ENCODE measurements at regions not wholly inside any gene's neighbourhood (a gene's known extent, or its start where the extent isn't known, plus 50 kb on each side); places are given as distances from the start of the nearest gene placed in this dataset.

GRCh38 chr2:220310451-220310861, 683.0 kb downstream of the SLC4A3 start:
- Histone ChIP-seq H3K4me1 (ENCODE audit: low read depth) (no peaks in the 10 kb centered on the region), H3K27me3 (no peaks in the 10 kb centered on the region), H3K36me3 (no peaks in the 10 kb centered on the region), H3K9me3 (ENCODE audit: low read depth) (no peaks in the 10 kb centered on the region), H3K27ac (no peak overlapping the region), H3K4me3 (no peak overlapping the region)
- no peak for TF ChIP-seq CTCF (IDR thresholded peaks at IDR 0.05; ENCODE audit: low read depth, low read length)
- peak in 1 of 2 donors; percentile 30 for DNase-seq (ENCODE audit: low read depth in 1 of 2, low spot score in 1 of 2)

- H3K4me3 ChIP-seq, result no peak overlapping the region
- H3K27me3 ChIP-seq, result no peaks in the 10 kb centered on the region
- no peaks in the 10 kb centered on the region for H3K9me3 ChIP-seq (ENCODE audit: low read depth)
- H3K36me3 ChIP-seq, result no peaks in the 10 kb centered on the region
- peak in 1 of 2 donors; percentile 50 for DNase-seq (ENCODE audit: low read depth in 1 of 2, low spot score in 1 of 2)
- TF ChIP-seq CTCF (IDR thresholded peaks at IDR 0.05; ENCODE audit: low read depth, low read length), result no peak
- H3K27ac ChIP-seq, result no peak overlapping the region
- no peaks in the 10 kb centered on the region for H3K4me1 ChIP-seq (ENCODE audit: low read depth)
Measured at GRCh38 chr2:220315098-220315823, 687.8 kb downstream of the SLC4A3 start.

GRCh38 chr2:220318037-220318436, 690.6 kb downstream of the SLC4A3 start:
- no peak for TF ChIP-seq CTCF (IDR thresholded peaks at IDR 0.05; ENCODE audit: low read depth, low read length)
- Histone ChIP-seq H3K27me3 (no peaks in the 10 kb centered on the region), H3K4me1 (ENCODE audit: low read depth) (no peaks in the 10 kb centered on the region), H3K27ac (no peak overlapping the region), H3K9me3 (ENCODE audit: low read depth) (no peaks in the 10 kb centered on the region), H3K4me3 (no peak overlapping the region), H3K36me3 (no peaks in the 10 kb centered on the region)
- DNase-seq (ENCODE audit: low read depth in 1 of 2, low spot score in 1 of 2), result no peak

- Histone ChIP-seq H3K9me3 (ENCODE audit: low read depth) (no peaks in the 10 kb centered on the region), H3K36me3 (no peaks in the 10 kb centered on the region), H3K27me3 (no peaks in the 10 kb centered on the region), H3K4me1 (ENCODE audit: low read depth) (no peaks in the 10 kb centered on the region), H3K27ac (no peak overlapping the region), H3K4me3 (no peak overlapping the region)
- no peak for TF ChIP-seq CTCF (IDR thresholded peaks at IDR 0.05; ENCODE audit: low read depth, low read length)
- no peak for DNase-seq (ENCODE audit: low read depth in 1 of 2, low spot score in 1 of 2)
Measured at GRCh38 chr2:220318508-220318907, 691.1 kb downstream of the SLC4A3 start.

GRCh38 chr2:220320326-220320725, 692.9 kb downstream of the SLC4A3 start:
- H3K9me3 ChIP-seq (ENCODE audit: low read depth), result no peaks in the 10 kb centered on the region
- H3K4me1 ChIP-seq (ENCODE audit: low read depth), result no peaks in the 10 kb centered on the region
- H3K27ac ChIP-seq, result no peak overlapping the region
- no peak overlapping the region for H3K4me3 ChIP-seq
- H3K27me3 ChIP-seq, result no peaks in the 10 kb centered on the region
- no peaks in the 10 kb centered on the region for H3K36me3 ChIP-seq
- peak in 1 of 2 donors; percentile 9 for DNase-seq (ENCODE audit: low read depth in 1 of 2, low spot score in 1 of 2)
- TF ChIP-seq CTCF (IDR thresholded peaks at IDR 0.05; ENCODE audit: low read depth, low read length), result no peak

Data from cardiac muscle cell (in vitro differentiated cells and primary cell).